GM18505 (cell line): ENCODE measurements at regions not wholly inside any gene's neighbourhood (a gene's known extent, or its start where the extent isn't known, plus 50 kb on each side); places are given as distances from the start of the nearest gene placed in this dataset.

Experiments used
- ATAC-seq: cut with Tn5 transposase; IDR thresholded peaks from one replicate; pipeline ENCODE4 v1.9.1; 2021; ENCODE audit not compliant: unreplicated experiment
- POLR2A ChIP-seq: IDR thresholded peaks from 4 replicates; pipeline ENCODE4 v1.6.1; 2011; ENCODE audit warnings: borderline replicate concordance; ENCODE audit not compliant: insufficient read depth, insufficient read length; ENCODE audit errors: extremely low read depth

GRCh38 chr16:65409510-65409909, 287.6 kb upstream of the CDH11 start:
- no peak for ATAC-seq
- TF ChIP-seq POLR2A, result no peak

- no peak for TF ChIP-seq POLR2A
- ATAC-seq, result no peak
Measured at GRCh38 chr16:65406933-65407332, 285.1 kb upstream of the CDH11 start.

- no peak for TF ChIP-seq POLR2A
- ATAC-seq, result no peak
Measured at GRCh38 chr16:65406116-65406515, 284.3 kb upstream of the CDH11 start.

- no peak for TF ChIP-seq POLR2A
- ATAC-seq, result no peak
Measured at GRCh38 chr16:65394281-65394680, 272.4 kb upstream of the CDH11 start.

- no peak for TF ChIP-seq POLR2A
Measured at GRCh38 chr16:65392806-65393565, 271.1 kb upstream of the CDH11 start.

GRCh38 chr16:65388592-65388991, 266.7 kb upstream of the CDH11 start:
- TF ChIP-seq POLR2A, result no peak
- ATAC-seq, result no peak

More at GRCh38 chr16:65392806-65393565, 271.1 kb upstream of the CDH11 start:
- no peak for ATAC-seq

GRCh38 chr16:65386672-65387071, 264.8 kb upstream of the CDH11 start:
- TF ChIP-seq POLR2A, result no peak
- no peak for ATAC-seq

- no peak for ATAC-seq
- TF ChIP-seq POLR2A, result no peak
Measured at GRCh38 chr16:65384441-65384840, 262.6 kb upstream of the CDH11 start.

GRCh38 chr16:65377195-65377594, 255.3 kb upstream of the CDH11 start:
- no peak for ATAC-seq
- TF ChIP-seq POLR2A, result no peak

- no peak for TF ChIP-seq POLR2A
- ATAC-seq, result no peak
Measured at GRCh38 chr16:65376601-65377000, 254.7 kb upstream of the CDH11 start.

- TF ChIP-seq POLR2A, result no peak
- no peak for ATAC-seq
Measured at GRCh38 chr16:65375651-65376050, 253.8 kb upstream of the CDH11 start.

GRCh38 chr16:65373097-65373496, 251.2 kb upstream of the CDH11 start:
- ATAC-seq, result no peak
- no peak for TF ChIP-seq POLR2A

GRCh38 chr16:65372171-65372570, 250.3 kb upstream of the CDH11 start:
- ATAC-seq, result no peak
- TF ChIP-seq POLR2A, result no peak
